ENCODE measurements at regions not wholly inside any gene's neighbourhood (a gene's known extent, or its start where the extent isn't known, plus 50 kb on each side); places are given as distances from the start of the nearest gene placed in this dataset.
"Not testable (repeated sequence)": the region's sequence is repeated elsewhere in the genome, so short reads cannot be mapped to it uniquely, and the experiment has no call there.

- peak; percentile 24 for DNase-seq (ENCODE audit: low read depth)
Observed at GRCh38 chr6:144395014-144395413, 109.9 kb downstream of the UTRN start.

- DNase-seq (ENCODE audit: low read depth) = no peak
Observed at GRCh38 chr6:144395826-144396225, 110.7 kb downstream of the UTRN start.

GRCh38 chr6:144397141-144397540 is 112.0 kb downstream of the UTRN start:
- no peak for DNase-seq (ENCODE audit: low read depth)

- peak; percentile 13 for DNase-seq (ENCODE audit: low read depth)
Observed at GRCh38 chr6:144400321-144400720, 115.2 kb downstream of the UTRN start.

- no peak for DNase-seq (ENCODE audit: low read depth)
Observed at GRCh38 chr6:144401736-144402733, 116.9 kb downstream of the UTRN start.

GRCh38 chr6:144402750-144403149 is 117.6 kb downstream of the UTRN start:
- no peak for DNase-seq (ENCODE audit: low read depth)

- peak; percentile 59 for DNase-seq (ENCODE audit: low read depth)
Observed at GRCh38 chr6:144405163-144405562, 120.0 kb downstream of the UTRN start.

- no peak for DNase-seq (ENCODE audit: low read depth)
Observed at GRCh38 chr6:144406796-144407195, 121.7 kb downstream of the UTRN start.

GRCh38 chr6:144408161-144408560 is 123.0 kb downstream of the UTRN start:
- no peak for DNase-seq (ENCODE audit: low read depth)

GRCh38 chr6:144410059-144410458 is 124.9 kb downstream of the UTRN start:
- no peak for DNase-seq (ENCODE audit: low read depth)

- not testable (repeated sequence) for DNase-seq (ENCODE audit: low read depth)
Observed at GRCh38 chr6:144410574-144410973, 125.4 kb downstream of the UTRN start.

GRCh38 chr6:144411531-144412165 is 126.5 kb downstream of the UTRN start:
- DNase-seq (ENCODE audit: low read depth) = peak; percentile 23

- peak; percentile 41 for DNase-seq (ENCODE audit: low read depth)
Observed at GRCh38 chr6:144413418-144413817, 128.3 kb downstream of the UTRN start.

GRCh38 chr6:144415014-144415413 is 129.9 kb downstream of the UTRN start:
- peak; percentile 70 for DNase-seq (ENCODE audit: low read depth)

GRCh38 chr6:144415835-144416237 is 130.7 kb downstream of the UTRN start:
- peak; percentile 63 for DNase-seq (ENCODE audit: low read depth)

- peak; percentile 71 for DNase-seq (ENCODE audit: low read depth)
Observed at GRCh38 chr6:144416244-144416643, 131.1 kb downstream of the UTRN start.

GRCh38 chr6:144416773-144417172 is 131.6 kb downstream of the UTRN start:
- DNase-seq (ENCODE audit: low read depth) = peak; percentile 23

GRCh38 chr6:144417681-144418080 is 132.5 kb downstream of the UTRN start:
- DNase-seq (ENCODE audit: low read depth) = no peak

GRCh38 chr6:144418959-144419545 is 133.9 kb downstream of the UTRN start:
- no peak for DNase-seq (ENCODE audit: low read depth)

GRCh38 chr6:144423167-144423566 is 138.0 kb downstream of the UTRN start:
- DNase-seq (ENCODE audit: low read depth) = no peak

- no peak for DNase-seq (ENCODE audit: low read depth)
Observed at GRCh38 chr6:144429753-144430152, 144.6 kb downstream of the UTRN start.

- not testable (repeated sequence) for DNase-seq (ENCODE audit: low read depth)
Observed at GRCh38 chr6:144433446-144433845, 148.3 kb downstream of the UTRN start.

All from RPMI7951 (cell line).